Fibroblast of the aortic adventitia (primary cell): ENCODE measurements at regions not wholly inside any gene's neighbourhood (a gene's known extent, or its start where the extent isn't known, plus 50 kb on each side); places are given as distances from the start of the nearest gene placed in this dataset. TPM values are rescaled to one million over a fixed set of nuclear protein-coding genes. Genes with fewer than 3 reads are reported as not detected.

Source experiments
- DNase-seq: peaks from one replicate; pipeline ENCODE4 v3.0.0-alpha.2; 2010; ENCODE audit warnings: low read depth
- H3K4me3 ChIP-seq: 2 replicates; pipeline ENCODE4 v1.5.1; 2011; ENCODE audit warnings: low read depth, mild to moderate bottlenecking, control low read depth, low read length, moderate library complexity
- small RNA-seq: library from RNA; depleted of rRNA; stranded (forward); fragments of <200 nt; gene quantifications from one replicate; pipeline ENCODE3, GENCODE V24; 2012
- TF ChIP-seq, protein P1 (sequence below): IDR thresholded peaks from 2 replicates; pipeline ENCODE4 v1.5.1; 2011; ENCODE audit warnings: mild to moderate bottlenecking, low read length, control low read depth, inconsistent platforms; ENCODE audit not compliant: insufficient read depth

GRCh38 chr11:36719358-36720107 is 121.5 kb upstream of the RAG2 start:
- DNase-seq, result no peak
- no peak overlapping the region for H3K4me3 ChIP-seq
- TF ChIP-seq, protein P1, sequence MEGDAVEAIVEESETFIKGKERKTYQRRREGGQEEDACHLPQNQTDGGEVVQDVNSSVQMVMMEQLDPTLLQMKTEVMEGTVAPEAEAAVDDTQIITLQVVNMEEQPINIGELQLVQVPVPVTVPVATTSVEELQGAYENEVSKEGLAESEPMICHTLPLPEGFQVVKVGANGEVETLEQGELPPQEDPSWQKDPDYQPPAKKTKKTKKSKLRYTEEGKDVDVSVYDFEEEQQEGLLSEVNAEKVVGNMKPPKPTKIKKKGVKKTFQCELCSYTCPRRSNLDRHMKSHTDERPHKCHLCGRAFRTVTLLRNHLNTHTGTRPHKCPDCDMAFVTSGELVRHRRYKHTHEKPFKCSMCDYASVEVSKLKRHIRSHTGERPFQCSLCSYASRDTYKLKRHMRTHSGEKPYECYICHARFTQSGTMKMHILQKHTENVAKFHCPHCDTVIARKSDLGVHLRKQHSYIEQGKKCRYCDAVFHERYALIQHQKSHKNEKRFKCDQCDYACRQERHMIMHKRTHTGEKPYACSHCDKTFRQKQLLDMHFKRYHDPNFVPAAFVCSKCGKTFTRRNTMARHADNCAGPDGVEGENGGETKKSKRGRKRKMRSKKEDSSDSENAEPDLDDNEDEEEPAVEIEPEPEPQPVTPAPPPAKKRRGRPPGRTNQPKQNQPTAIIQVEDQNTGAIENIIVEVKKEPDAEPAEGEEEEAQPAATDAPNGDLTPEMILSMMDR, result no peak

DNA sequence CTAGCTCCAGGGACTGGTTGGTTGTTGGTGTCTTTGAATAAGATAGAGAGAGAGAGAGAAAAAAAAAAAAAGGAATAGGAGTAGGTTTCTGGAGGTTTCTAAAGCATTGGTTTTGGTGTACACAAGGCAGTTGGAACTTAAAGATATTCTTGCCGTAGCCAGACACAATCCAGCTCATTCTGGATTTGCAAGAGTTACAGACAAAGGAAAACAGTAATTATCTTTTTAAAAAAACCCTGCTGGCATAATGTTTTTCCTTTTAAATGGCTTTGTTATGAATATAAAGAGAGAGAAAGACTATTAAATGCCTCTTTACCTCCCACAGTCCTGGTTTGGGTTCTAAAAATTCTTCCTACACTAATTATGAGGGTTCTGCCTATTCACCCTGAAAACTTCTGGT is 120.4 kb upstream of the RAG2 start:
- no peak for DNase-seq
- no peak overlapping the region for H3K4me3 ChIP-seq
- TF ChIP-seq, protein P1, result no peak

DNA sequence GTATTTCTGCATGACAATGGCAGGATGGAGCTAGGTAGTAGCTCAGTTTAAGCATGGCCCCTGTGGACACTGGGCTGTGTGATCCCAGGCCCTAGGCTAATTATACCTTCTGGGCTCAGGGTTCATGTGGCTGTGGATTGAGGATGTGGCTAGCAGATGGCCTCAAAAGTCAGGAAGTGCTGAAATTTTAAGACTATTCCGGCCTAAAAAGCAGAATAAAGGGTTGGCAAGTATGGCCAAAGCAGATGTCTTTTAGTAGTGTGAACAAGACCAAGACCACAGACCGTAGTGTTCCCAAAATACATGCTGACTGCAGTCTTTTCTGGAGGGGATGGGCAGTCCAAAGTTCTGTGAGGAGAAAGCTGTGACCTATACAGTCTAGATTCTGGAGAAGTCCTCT is 115.7 kb upstream of the RAG2 start:
- TF ChIP-seq, protein P1, result no peak

DNA sequence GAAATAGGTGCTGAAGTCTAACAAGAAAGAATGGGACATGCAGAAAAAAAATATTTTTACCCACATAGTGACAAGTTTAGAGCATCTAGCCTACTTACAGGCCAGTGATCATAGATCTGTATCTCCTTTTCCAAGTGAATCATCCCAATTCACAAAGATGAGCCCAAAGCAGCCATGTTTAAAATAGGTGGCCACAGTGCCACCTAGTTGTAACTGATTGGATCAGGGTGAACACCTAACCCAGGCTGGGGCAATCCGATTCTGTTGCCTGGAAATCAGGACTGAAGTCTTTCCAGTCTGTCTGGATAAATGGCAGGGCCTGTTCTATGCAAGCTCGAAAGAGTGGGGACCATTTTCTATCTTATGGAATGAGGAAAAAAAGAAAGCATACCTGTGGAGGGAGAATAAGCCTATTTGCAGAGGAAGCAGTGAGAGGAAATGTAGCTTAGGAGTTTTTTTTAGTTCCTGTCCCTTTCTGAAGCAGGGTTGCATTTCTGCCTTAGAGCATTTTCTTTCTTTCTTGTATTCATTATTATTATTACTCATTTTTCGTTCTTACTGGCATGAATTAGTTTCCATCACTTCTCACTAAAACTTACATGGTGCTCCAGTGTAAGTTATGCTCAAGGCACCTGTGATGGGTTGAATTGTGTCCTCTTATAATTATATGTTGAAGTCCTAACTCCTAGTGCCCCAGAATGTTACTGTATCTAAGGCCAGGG is 113.2 kb upstream of the RAG2 start:
- TF ChIP-seq, protein P1, result no peak
- no peak for DNase-seq
- no peak overlapping the region for H3K4me3 ChIP-seq

More for the DNA sequence above, 115.7 kb upstream of the RAG2 start:
- DNase-seq, result no peak
- no peak overlapping the region for H3K4me3 ChIP-seq

Small RNA genes lying in the stretch of these regions (small RNA-seq; reads per million reads assigned to genes)
- gene RF00322 (not detected), gene RNU6-99P (not detected)
